IPS DF 4.7 (cell line): ENCODE measurements at regions not wholly inside any gene's neighbourhood (a gene's known extent, or its start where the extent isn't known, plus 50 kb on each side); places are given as distances from the start of the nearest gene placed in this dataset.

Experiments used
- DNase-seq: peaks from one replicate; pipeline ENCODE4 v3.0.0-alpha.2; 2013; ENCODE audit warnings: low spot score; ENCODE audit errors: extremely low read depth

DNA sequence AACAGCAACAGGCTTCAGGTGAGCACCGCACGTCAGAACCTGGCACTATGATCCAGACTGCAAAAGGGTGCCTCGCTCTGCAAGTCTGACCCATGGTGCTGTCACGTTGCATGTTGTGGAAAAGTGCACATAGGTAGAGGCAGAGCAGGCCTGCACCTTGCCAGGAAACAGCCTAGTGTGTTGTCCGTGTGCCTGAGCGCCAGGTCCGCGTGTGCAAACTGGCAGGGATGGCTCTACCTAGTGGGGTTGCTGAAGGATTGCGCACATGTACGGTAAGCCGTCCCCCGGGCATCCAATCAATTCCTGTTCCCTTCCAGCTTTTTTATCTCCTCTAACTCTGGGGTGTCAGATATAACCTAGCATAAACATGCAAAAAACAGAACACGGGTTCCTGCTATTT lies 219.5 kb downstream of the NXNL2 start:
- DNase-seq = no peak

DNA sequence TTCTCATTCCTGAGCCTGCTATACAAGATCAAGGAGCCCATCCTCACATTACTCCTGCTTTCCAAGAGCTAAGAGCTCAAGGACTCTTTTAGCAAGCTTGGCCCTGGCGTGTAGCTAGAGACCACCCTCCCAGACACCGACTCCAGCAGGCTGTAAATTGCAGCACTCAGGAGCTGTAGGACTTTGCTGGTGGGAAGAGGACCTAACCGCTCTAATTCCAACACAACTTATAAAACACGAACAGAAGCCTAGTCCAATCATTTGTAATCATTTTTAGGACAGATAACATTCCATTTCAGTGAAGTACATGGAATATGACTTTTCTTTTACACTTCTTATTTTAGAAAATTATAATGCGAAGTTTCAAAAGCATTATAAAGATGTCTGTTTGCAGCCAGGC lies 219.9 kb downstream of the NXNL2 start:
- no peak for DNase-seq

DNA sequence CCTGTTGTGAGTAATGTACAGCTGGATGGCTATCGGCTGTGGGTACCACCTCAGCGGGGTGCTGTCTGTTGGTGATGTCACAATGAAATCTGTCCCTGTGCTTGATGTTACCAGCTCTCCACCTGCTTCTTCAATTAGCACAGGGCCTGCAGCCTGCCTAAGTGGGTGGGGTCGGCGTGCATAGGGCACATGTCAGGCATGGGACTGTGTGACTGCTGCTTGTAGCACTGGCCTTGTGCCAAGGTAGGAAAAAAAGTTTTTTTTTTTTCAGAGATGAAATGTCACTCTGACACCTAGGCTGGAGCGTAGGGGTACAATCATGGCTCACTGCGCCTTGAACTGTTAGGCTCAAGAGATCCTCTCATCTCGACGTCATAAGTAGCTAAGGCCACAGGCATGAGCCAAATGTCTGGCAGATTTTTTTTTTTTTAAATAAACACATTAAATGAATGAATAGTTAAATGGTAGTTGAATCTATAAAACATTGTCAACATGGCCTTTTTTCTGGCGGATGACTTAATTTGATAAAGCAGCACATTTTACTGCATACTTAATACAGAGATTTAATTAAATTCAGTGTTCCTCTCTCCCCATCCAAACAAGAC lies 222.5 kb downstream of the NXNL2 start:
- no peak for DNase-seq

DNA sequence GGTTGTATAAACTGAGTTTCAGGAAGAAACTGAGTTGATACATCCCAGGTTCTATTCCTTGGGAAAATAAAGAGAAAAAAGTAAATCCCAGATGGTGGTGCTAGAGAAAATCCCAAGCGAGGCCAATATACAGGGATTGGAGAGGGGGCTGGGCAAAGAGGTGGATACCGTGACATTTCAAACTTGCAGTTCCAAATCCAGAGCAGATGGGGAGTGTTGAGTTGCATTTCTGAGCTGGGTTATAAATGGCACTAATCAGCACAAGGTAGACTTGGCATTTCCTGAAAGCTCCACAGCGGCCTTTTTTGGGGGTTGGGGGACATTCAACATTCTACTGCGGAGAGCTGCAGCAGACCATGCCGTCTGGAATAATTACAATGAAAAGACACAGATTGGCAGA lies 224.4 kb downstream of the NXNL2 start:
- no peak for DNase-seq

DNA sequence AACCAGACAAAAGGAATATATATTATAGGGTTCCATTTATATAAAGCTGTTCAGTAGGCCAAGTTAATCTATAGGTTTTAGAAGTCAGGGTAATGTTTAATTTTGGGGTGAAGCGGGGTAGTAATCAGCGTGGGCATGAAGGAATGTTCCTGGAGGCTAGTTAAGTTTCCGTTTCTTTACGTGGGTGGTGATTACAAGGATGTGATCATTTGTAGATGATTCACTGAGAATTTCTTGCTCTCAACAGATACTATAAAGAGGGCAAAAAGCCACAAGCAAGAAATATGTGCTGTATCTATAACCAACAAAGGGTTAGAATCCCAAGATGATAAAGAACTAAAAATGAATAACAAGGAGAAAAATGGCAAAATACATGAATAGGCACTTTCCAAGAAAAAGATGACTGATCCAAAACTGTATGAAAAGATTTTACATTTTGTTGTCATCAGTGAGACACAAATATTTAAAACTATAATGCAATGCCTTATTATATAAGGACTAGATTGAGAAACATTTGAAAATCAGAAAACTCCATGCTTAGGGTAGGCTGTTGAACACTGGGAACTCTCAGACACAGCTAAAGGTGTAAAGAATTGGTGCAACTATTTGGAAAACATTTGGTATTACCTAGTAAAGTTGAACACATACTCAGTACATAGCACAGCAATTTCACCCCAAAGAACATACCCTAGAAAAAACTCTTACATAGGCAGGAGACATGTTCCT lies 224.3 kb upstream of the S1PR3 start:
- DNase-seq = no peak

DNA sequence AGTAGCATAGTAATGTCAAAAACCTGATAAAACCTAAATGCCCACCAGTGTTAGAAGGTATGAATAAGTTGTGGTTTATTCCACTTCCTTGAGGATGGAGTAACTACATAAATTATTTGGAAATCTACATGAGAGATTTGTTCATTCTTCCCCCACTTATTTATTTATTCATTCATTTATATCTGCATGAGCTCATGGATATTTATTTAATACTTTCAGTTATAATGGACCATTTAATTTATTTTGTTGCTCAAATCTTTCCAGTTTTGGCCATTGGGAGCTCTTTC lies 223.8 kb upstream of the S1PR3 start:
- no peak for DNase-seq

DNA sequence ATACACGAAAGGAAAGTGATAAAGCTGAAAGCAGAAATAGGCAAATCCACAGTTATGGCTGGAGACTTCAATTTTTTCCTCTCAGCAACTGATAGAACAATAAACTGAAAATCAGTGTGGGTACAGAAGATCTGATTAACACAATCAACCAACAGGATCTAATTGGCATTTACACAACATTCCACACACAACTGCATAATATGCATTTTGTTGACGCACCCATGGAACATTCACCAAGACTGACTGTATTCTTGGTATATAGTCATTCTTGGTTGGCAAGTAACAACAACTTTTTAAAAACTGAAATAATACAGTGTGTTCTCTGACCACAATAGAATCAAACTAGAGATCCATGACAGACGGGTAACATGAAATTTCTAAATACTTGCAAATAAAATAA lies 218.7 kb upstream of the S1PR3 start:
- DNase-seq = no peak

DNA sequence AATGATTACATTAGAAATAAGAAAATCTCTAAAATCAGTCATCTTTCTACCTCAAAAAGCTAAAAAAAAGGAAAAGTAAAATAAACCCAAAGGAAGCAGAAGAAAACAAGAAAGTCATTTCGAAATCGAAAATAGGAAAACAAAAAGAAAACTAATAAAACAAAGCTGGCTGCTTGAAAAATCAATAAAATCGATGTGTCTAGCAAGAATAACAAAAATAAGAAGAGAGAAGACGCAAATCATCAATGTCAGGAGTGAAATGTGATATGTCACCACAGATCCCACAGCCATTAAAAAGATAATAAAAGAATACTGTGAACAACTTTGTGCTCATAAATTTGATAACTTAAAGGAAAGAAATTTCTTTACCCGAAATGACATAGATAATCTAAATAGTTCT lies 218.1 kb upstream of the S1PR3 start:
- DNase-seq = no peak

DNA sequence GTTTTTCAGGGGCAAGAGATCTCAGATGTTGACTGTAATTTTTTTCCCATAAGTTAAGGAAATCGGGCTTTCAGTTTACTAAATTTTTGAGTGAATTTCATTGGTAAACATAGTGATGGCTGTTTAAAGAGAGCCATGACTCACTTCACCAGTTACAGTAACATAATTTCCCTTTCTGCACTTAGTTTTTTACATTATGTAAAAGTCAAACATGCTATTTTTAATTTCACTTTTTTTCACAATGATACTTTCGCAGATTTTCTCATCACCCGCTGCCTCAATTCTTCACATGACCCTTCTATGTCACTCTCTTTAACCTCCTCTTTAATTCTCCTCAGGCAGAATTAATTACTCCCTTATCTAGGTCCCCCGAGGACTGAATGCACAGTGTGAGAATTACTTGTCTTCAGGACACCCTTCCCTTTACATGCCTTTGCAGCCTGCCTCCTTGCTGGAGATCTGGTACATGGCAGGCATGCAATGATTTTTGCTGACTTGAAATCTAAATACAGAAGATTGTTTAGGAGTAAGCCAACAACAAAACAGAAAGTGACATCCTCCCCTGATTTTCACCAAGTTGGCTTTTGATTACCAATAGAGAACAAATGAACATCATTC lies 217.5 kb upstream of the S1PR3 start:
- no peak for DNase-seq

DNA sequence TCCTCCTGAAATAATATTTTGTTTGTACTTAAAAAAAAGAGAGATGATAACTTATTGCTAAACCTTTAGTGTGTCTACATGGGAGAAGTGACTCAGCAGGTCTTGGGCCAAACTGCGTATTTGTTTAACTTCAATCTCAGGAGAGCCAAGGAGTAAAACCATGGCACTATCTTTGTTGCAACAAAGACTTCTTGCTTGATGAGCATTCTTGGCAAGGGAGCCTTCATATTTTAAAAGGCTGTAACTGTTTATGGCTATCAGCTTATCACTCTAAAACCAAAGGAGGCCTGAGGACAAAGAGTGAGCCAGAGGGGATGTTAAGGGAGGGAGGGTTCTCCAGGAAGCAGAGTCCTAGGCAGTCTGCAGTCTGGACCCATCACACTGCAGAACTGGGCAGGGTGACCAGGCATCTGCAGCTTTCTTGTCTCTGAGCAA lies 216.2 kb upstream of the S1PR3 start:
- DNase-seq = no peak

DNA sequence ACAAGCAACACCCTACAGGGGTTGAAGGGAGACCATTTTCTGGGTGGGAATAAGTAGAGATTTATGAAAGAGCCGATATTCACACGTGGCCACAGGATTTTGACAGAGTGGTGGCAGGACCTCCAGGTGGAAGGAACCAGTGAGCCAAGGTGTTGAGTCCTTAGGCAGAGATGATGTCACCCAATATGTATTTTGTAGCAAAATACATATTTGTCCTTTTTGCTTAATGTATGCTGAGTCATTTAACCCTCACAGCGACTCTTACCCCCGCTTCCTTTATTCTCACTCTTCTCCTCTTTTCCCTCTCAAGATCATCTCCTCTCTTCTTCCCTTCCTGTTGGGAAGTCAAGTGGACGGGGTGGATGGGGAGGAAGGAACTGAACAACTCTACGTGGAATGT lies 215.7 kb upstream of the S1PR3 start:
- no peak for DNase-seq

DNA sequence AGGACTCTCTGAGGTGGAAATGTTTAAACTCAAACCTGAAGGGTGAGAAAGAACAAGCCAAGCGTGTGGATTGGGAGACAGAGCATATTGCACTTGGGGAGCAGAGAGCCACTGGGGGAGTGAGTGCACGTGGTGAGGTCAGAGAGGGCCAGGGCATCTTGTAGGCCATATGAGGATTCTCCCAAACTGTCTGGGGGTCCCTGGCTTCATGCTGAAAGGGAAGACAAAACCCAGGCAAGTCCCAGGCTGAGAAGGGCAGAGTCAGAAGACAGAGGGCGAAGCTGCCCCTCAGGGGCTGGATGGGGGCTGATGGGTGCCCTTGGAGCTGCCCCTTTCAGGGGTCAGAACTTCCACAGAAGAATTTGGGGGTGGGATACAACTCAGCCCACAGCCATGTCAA lies 215.3 kb upstream of the S1PR3 start:
- DNase-seq = no peak

DNA sequence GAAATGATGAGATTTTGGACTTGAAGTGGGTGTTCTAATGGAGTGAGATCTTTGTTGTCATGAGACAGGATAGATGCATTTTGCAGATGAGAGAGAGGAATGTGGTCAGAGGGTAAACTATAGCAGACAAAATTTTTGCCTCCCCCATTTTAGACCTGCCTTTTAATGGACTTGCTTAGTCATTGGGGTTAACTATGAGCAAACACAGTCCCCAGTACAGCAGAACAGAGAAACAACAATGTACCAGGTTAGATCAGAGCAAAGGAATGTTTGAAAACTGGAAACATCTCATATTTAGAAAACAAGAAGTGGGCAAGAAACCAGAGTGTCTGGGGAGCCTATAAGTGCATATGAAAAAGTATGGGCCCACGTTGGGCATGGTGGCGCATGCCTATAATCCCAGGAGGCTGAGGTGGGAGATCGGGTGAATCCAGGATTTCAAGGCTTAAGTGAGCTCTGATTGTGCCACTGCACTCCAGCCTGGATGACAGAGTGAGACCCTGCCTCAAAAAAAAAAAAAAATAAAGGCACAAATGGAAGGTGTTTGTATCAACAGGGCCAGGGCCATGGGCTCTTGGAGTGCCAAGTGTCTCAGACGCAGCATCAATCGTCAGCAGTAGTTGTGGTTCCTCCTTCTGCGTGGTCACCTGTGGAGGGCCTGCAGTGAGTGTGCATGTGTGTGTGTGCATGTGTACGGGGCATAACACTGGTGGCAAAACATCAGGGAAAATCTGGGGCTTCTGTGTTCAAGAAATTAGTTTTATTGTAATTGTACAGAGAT lies 214.4 kb upstream of the S1PR3 start:
- DNase-seq = no peak

DNA sequence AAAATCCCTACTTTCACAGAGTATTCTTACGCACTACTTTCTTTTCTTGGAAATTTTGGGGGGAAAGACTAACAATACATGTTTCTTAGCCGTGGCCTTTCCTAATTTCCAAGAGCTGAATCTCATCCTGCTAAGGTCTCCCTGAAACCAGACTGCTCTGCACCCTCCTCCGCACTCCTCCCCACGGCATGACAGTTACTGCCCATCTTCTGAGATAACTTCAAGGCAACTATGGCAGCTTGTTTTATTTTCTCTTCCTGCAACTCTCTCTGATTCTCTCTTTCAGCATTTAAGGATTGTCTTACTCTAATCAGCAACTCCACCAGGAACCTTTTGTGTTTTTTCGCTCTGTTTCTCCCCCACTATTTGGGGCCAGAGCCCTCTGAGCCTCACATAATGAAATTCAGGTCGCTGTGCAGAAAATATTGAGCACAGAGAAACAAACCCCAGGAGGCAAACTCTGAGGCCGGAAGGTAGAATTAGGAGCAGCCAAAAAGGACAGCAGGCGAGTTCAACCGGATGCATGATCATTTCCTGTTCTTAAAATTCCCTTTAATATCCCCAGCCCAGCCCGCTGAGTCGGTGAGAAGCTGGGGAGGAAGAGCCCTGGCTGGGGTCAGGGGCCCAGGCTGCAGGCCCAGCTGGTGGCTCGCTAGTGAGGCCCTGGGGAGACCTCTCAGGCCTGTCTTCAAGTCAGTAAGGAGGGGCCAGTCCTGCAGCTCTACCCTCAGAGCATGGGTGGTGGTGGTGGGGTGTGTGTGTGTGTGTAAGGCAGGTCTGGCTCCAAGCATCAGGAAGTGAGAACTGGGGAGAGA lies 213.6 kb upstream of the S1PR3 start:
- DNase-seq = no peak

DNA sequence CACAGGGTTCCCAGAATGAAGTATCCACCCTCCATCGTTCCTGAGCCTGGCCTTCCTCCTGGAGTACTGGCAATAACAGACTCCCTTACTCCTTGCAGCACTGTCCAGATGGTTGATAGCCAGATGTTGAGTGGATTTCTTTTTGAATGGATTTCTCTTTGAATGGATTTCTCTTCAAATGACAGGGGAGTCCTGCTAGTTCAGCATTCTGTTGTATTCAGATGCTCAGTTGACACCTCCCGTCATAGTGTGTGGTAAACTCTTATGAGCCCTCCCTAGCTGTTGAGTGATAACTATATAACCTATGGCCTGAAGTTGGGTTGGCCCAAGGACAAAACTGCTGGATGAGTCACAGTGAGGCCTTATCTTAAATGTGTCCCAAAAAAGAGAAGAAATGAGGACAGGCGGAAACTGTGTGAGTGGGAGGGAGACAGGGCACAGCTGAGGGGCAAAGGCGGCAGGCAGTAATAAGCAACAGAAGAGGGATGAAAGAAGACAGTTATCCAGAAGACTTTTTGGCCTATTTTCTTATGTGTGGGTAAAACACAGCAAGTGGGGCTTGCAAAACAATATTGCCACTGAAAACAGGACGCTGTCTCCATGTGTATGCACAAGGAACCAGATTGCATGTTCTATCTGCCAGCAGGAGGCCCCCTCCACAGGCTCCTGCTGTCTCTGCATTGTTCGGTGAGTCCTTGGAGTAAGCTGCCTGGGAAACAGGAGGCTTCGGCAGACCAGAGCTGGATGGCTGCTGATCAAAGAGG lies 209.5 kb upstream of the S1PR3 start:
- DNase-seq = no peak

DNA sequence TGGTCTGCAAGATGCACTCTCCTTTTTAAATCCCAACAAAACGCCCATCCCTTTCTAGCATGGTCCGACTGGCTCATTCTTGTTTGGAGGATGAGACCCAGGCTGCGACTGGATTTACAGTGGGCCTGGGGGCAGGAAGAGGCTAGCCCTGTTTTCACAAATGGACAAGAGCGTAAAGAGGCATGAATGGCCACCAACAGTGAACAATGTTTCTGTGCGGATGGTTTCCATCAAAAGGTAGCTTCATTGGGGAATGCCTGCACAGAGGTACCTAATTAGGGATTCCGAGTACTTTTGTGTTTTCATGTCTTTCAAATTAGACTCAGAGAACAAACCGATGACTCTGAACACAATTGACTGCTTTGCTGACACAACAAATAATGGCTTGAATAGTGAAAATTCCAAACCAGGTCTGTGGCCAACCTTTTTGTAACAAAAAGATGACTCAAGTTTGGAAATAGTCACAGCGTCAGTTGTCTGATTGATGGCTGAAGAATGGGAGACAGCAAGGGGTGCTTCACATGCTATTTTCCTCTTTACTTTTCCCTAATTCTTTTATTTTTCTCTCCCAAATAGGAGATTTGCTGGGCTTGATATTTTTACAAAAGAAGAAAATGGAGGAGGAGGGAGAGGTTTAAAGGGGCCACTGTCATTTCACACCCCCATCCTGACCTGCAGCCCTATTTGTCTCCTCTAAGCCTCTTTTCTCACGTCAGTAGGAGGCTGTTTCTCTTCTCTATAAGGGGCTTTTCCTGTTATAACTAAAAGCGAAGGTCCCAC lies 208.1 kb upstream of the S1PR3 start:
- DNase-seq = no peak

DNA sequence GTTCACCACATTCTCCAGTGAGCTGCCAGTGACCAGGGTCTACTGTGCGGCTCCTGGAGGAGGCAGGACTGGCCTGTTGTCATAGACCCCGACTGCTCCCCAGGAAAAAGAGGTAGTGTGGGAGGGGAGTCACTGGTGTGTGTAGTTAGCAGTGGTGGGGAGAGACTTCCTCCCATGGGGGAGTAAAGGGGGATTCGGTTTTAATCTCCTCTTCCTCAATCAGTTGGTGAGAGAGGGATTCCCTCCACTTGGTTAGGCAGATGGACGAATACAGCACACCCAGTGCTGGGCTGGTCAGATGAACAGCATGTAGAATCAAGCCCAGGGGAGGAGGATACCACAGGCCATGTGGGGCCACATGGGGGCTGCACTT lies 207.6 kb upstream of the S1PR3 start:
- no peak for DNase-seq

DNA sequence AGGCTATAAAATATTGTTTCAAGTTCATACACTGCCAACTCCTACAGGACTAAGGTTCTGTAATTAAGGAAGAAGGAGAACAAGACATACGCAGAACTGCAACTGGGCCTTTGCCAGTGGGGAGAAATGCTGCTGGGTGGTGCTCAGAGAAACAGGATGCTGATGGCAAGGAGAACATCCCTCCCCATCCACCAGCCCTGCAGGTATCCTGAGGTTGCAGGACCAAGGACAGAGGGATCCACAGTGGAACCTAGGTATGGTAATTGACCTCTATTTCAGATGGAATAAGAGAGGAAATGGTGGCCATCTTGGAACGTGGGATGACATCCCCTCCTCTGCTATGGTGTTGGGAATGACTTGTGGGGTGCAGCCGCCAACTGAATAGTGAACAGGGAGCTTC lies 206.3 kb upstream of the S1PR3 start:
- DNase-seq = no peak

DNA sequence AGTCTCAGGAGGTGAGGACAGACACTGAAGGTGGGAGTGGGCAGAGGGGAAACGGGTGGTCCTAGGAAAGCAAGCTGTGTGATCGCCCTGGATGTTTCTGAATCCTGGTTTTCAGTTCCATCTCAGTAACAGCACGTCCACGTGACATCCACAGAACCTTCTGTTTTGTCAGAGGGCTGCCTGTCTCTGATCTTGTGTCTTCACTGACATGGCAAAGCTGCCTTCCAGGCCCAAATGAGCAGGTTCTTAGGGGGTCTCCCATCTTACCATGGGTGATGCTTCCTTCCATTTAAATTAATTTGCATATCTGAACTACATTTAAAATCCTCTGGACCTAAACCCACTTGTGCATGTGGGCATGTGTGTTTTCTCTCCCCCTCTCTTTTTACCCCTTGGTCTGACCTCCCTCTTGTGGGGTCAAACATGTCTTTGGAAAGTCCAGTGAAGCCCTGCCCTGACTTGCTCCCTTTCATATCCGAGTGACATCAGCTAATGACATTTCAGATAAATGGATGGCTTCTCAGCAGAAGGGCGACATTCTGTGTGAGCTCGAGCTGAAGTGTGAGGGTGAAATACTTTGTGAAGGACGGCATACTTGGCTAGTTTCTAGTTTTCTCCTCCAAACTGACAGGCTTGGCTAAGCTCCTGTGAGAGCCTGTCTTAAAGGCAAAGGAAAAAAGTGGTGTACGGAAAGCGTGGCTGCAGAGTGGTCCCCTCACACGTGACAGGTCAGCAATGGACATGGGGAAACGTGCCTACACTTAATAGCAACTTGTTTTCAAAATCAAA lies 204.8 kb upstream of the S1PR3 start:
- DNase-seq = no peak
